ENCODE measurements at regions not wholly inside any gene's neighbourhood (a gene's known extent, or its start where the extent isn't known, plus 50 kb on each side); places are given as distances from the start of the nearest gene placed in this dataset.

DNA sequence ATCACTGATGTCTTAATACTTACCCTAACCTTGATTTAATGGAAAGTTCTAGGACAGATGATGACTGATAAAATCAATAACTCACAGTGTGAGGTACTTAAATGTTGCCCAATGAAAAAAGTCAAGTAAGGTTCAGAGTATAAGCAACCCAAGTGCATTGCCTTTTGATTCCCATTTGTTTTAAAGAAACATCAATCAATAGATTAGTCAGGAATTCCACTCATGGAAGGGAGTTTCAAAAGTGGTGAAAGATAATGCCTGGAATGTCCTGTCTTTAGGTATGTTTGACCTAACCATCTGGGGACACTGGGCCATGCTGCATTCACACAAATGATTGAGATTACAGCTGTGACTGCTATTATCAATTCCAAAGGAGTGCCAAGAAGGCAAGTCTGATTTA, 259.7 kb downstream of the PPARGC1A start:
- no peak for TF ChIP-seq POLR2A (IDR thresholded peaks at IDR 0.05; ENCODE audit: low read depth, low read length)
- no peak for TF ChIP-seq POLR2AphosphoS5 (IDR thresholded peaks at IDR 0.05; ENCODE audit: low read depth, low read length)

All from GM12891 (cell line).